ENCODE measurements at regions not wholly inside any gene's neighbourhood (a gene's known extent, or its start where the extent isn't known, plus 50 kb on each side); places are given as distances from the start of the nearest gene placed in this dataset.
A peak's percentile ranks its signal among the peaks of the same experiment; 100 is the strongest.

- Mint-ChIP-seq H3K36me3 (no peaks in the 10 kb centered on the region), H3K27me3 (peaks cover 5 to 14% (median 11%) of the 10 kb centered on the region in 3 donors), H3K9me3 (peaks cover 0 to 7% (median 4%) of the 10 kb centered on the region in 7 donors), H3K4me3 (no peak overlapping the region), H3K4me1 (no peaks in the 10 kb centered on the region), H3K27ac (no peak overlapping the region)
- DNase-seq (no peak), ATAC-seq (ENCODE audit: low read depth in 2 of 2) (no peak)
Observed at GRCh38 chr10:111996103-111996502, 187.5 kb downstream of the GPAM start.

DNA sequence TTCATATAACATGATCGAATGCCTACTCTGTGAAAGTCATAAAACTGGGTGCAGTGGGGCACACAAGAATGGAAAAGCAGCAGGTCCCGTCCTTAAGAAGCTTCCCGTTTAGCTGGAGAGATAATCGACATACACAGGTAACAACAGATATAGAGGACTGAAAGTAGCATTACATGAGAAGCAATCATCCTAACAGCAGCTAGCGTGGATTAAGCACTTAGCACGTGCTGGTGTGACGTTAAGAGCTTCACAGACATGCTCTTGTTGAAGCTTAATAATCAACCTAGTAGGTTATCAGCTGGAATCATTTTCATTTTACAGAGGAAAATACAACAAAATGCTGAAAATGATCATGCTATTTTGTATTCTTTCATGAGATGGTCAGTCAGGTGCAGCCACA lies 184.8 kb downstream of the GPAM start:
- Mint-ChIP-seq H3K9me3 (peaks cover 0 to 9% (median 4%) of the 10 kb centered on the region in 7 donors), H3K36me3 (no peaks in the 10 kb centered on the region), H3K27me3 (peaks cover 5 to 7% (median 6%) of the 10 kb centered on the region in 3 donors), H3K4me1 (no peaks in the 10 kb centered on the region), H3K27ac (no peak overlapping the region), H3K4me3 (no peak overlapping the region)
- no peak for DNase-seq
- ATAC-seq (ENCODE audit: low read depth in 2 of 2) = no peak

DNA sequence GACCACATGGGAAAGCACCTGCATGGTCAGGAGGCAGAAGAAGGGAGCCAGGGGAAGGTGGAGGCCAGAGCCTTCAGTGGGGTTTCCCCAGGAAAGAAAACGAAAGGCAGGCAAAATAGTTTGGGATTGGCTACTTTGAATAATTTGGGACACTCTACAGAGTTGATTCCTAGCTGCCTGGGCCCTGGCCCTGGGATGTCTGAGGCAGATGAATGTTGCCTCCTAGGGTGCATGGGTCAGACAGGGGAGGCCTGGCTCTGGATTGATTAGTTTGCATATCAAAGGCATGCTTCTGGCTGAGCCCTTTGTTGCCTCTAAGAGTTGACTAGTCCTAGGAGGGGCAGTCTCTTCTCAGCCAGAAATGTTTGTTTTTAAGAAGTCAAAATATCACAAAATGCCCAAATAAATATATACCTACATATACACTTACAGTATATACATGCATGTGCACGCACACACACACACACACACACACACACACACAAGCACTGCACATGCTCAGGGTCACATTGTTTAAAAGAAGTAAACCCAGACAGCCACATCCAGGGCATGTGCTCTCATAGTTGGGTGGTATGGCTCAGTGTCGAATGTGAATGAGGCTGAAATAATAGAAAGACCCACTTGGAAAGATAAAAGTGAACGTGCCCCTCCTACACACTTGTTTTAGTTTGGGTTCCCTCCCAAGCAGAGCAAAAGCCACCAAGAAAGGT lies 184.2 kb downstream of the GPAM start:
- no peak for ATAC-seq (ENCODE audit: low read depth in 2 of 2)
- no peak for DNase-seq
- no peaks in the 10 kb centered on the region for H3K36me3 Mint-ChIP-seq
- peaks cover 0 to 9% (median 4%) of the 10 kb centered on the region in 7 donors for H3K9me3 Mint-ChIP-seq
- H3K27ac Mint-ChIP-seq = no peak overlapping the region
- H3K4me3 Mint-ChIP-seq = no peak overlapping the region
- H3K27me3 Mint-ChIP-seq = peaks cover 5 to 7% (median 6%) of the 10 kb centered on the region in 3 donors
- no peaks in the 10 kb centered on the region for H3K4me1 Mint-ChIP-seq

- no peak overlapping the region for H3K4me3 Mint-ChIP-seq
- no peaks in the 10 kb centered on the region for H3K4me1 Mint-ChIP-seq
- peaks cover 0 to 9% (median 4%) of the 10 kb centered on the region in 7 donors for H3K9me3 Mint-ChIP-seq
- H3K36me3 Mint-ChIP-seq = no peaks in the 10 kb centered on the region
- no peak overlapping the region for H3K27ac Mint-ChIP-seq
- ATAC-seq (ENCODE audit: low read depth in 2 of 2) = no peak
- no peak for DNase-seq
- H3K27me3 Mint-ChIP-seq = peaks cover 5 to 7% (median 6%) of the 10 kb centered on the region in 3 donors
Observed at GRCh38 chr10:111999915-112000302, 183.7 kb downstream of the GPAM start.

DNA sequence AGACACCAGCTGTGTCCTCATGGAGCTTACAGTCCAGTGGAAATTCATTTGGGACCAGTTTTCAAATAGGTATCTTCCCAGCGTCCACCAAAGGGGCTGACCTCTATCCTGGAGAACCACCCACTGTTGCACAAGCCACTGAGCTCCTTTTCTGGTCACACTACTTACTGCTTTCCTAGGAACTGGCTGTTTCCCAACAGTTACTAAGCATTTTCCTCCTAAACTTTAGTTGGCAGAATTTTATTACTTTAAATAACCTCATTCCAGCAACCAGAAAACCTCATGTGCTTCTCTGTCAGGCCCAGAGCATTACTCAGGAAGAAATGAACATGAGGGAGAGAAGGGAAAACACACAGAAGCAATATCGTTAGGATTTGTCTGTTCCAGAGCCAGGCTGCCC lies 183.1 kb downstream of the GPAM start:
- ATAC-seq (ENCODE audit: low read depth in 2 of 2) (no peak), DNase-seq (no peak)
- no peak overlapping the region for H3K27ac Mint-ChIP-seq
- no peaks in the 10 kb centered on the region for H3K4me1 Mint-ChIP-seq
- no peaks in the 10 kb centered on the region for H3K36me3 Mint-ChIP-seq
- no peak overlapping the region for H3K4me3 Mint-ChIP-seq
- H3K27me3 Mint-ChIP-seq = peaks cover 5 to 7% (median 6%) of the 10 kb centered on the region in 3 donors
- H3K9me3 Mint-ChIP-seq = peaks cover 0 to 9% (median 4%) of the 10 kb centered on the region in 7 donors

GRCh38 chr10:112002206-112002605 lies 181.4 kb downstream of the GPAM start:
- Mint-ChIP-seq H3K9me3 (peaks cover 0 to 9% (median 0%) of the 10 kb centered on the region in 7 donors), H3K36me3 (no peaks in the 10 kb centered on the region), H3K4me1 (no peaks in the 10 kb centered on the region), H3K27me3 (peaks cover 0 to 7% (median under 1%) of the 10 kb centered on the region in 3 donors), H3K27ac (peak overlapping the region in 1 of 6 donors; percentile 12), H3K4me3 (no peak overlapping the region)
- ATAC-seq (ENCODE audit: low read depth in 2 of 2) (no peak), DNase-seq (no peak)

DNA sequence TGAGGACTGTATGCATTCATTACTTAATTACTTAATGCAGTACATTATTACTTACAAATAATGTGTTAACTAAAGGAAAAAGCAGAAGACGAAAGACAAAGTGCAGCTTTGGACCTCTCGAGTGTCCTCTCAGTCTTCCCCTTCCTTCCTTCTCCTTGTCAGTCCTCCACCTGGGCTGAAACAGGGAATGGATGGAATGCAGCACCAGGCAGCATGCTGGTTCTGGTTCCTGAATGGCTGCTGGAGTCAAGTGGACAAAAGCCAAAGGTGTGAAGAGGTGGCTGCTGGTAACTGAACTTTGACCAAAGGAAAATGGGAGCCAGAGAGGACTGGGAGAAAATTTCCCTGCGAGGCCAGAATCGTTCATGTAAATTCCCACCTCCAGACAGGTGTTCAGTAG lies 179.5 kb downstream of the GPAM start:
- DNase-seq = no peak
- no peak overlapping the region for H3K27ac Mint-ChIP-seq
- H3K9me3 Mint-ChIP-seq = peaks cover 0 to 9% (median 0%) of the 10 kb centered on the region in 7 donors
- no peak overlapping the region for H3K4me3 Mint-ChIP-seq
- H3K36me3 Mint-ChIP-seq = no peaks in the 10 kb centered on the region
- H3K27me3 Mint-ChIP-seq = no peaks in the 10 kb centered on the region
- no peak for ATAC-seq (ENCODE audit: low read depth in 2 of 2)
- H3K4me1 Mint-ChIP-seq = no peaks in the 10 kb centered on the region

GRCh38 chr10:112005044-112005443 lies 178.5 kb downstream of the GPAM start:
- ATAC-seq (ENCODE audit: low read depth in 2 of 2) (no peak), DNase-seq (no peak)
- no peak overlapping the region for H3K4me3 Mint-ChIP-seq
- no peaks in the 10 kb centered on the region for H3K4me1 Mint-ChIP-seq
- no peaks in the 10 kb centered on the region for H3K27me3 Mint-ChIP-seq
- H3K27ac Mint-ChIP-seq = no peak overlapping the region
- peaks cover 0 to 4% (median 0%) of the 10 kb centered on the region in 7 donors for H3K9me3 Mint-ChIP-seq
- H3K36me3 Mint-ChIP-seq = no peaks in the 10 kb centered on the region

DNA sequence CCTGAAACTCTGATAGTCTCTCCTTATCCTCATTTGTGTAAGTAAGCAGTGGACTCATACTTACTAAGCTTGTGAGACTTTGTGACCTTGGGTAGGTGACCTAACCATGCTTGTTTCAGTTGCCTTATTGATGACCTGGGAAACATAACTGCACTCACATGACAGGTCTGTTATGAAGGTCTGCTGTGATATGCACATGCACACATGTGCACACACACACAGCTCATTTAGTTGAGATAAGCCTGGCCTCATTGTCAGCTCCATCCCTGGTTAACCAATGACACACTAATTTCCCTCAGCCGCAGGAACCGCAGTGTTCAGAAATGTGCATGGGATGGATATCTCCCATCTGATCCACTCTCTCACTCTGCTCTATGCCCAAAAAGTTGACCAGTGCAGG lies 177.2 kb downstream of the GPAM start:
- DNase-seq = no peak
- Mint-ChIP-seq H3K36me3 (no peaks in the 10 kb centered on the region), H3K27ac (no peak overlapping the region), H3K4me1 (no peaks in the 10 kb centered on the region), H3K4me3 (no peak overlapping the region), H3K27me3 (no peaks in the 10 kb centered on the region), H3K9me3 (peaks cover 0 to under 1% (median 0%) of the 10 kb centered on the region in 7 donors)
- no peak for ATAC-seq (ENCODE audit: low read depth in 2 of 2)

- Mint-ChIP-seq H3K27me3 (no peaks in the 10 kb centered on the region), H3K4me3 (no peak overlapping the region)
Observed at GRCh38 chr10:112006831-112007230, 176.7 kb downstream of the GPAM start.

DNA sequence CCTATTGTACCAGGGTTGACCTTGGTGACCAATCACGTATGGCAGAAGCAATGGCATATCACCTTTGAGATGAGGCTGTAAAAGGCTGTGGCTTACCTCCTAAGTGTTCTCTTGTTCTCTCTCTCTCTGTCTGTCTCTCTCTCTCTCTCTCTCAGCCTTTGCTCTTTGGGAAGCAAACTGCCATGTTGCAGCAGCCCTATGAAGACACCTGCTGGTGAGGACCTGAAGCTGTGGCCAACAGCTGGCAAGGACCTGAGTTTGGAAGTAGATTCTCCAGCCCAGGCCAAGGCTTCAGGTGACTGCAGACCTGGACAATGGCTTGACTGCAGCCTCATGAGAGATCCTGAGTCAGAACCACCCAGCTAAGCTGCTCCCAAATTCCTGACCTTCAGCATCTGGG lies 161.4 kb downstream of the GPAM start:
- H3K27ac Mint-ChIP-seq = no peak overlapping the region
- no peak for ATAC-seq (ENCODE audit: low read depth in 2 of 2)
- peaks cover 0 to 5% (median 0%) of the 10 kb centered on the region in 3 donors for H3K27me3 Mint-ChIP-seq
- no peak for DNase-seq
- H3K4me3 Mint-ChIP-seq = no peak overlapping the region
- H3K36me3 Mint-ChIP-seq = no peaks in the 10 kb centered on the region
- H3K4me1 Mint-ChIP-seq = no peaks in the 10 kb centered on the region
- peaks cover 0 to 6% (median 0%) of the 10 kb centered on the region in 7 donors for H3K9me3 Mint-ChIP-seq

More at GRCh38 chr10:112006831-112007230, 176.7 kb downstream of the GPAM start:
- Mint-ChIP-seq H3K9me3 (no peaks in the 10 kb centered on the region), H3K36me3 (no peaks in the 10 kb centered on the region), H3K27ac (no peak overlapping the region), H3K4me1 (no peaks in the 10 kb centered on the region)
- DNase-seq (no peak), ATAC-seq (ENCODE audit: low read depth in 2 of 2) (no peak)

DNA sequence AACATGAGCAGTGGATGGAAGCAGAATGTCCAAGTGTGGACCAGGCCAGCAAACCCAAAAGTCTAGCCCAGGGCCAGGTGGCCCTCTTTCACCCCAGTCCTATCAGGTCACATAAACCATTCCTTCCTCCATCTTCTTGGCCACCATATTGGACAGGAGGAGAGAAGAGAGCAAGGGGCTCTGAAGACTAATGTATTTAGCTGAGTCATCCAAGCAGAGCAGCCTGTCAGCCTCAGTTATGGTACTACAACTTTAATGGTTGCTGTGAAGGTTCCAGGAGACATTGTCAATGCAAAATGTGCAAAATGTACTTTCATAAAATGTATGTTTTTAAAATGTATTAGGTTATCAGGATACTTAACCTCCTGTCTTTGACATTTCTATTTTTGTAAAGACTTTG lies 159.5 kb downstream of the GPAM start:
- ATAC-seq (ENCODE audit: low read depth in 2 of 2) (no peak), DNase-seq (no peak)
- H3K4me1 Mint-ChIP-seq = no peaks in the 10 kb centered on the region
- H3K36me3 Mint-ChIP-seq = no peaks in the 10 kb centered on the region
- H3K9me3 Mint-ChIP-seq = peaks cover under 1 to 10% (median 4%) of the 10 kb centered on the region in 7 donors
- H3K4me3 Mint-ChIP-seq = no peak overlapping the region
- no peak overlapping the region for H3K27ac Mint-ChIP-seq
- H3K27me3 Mint-ChIP-seq = peaks cover 0 to 5% (median 2%) of the 10 kb centered on the region in 3 donors

DNA sequence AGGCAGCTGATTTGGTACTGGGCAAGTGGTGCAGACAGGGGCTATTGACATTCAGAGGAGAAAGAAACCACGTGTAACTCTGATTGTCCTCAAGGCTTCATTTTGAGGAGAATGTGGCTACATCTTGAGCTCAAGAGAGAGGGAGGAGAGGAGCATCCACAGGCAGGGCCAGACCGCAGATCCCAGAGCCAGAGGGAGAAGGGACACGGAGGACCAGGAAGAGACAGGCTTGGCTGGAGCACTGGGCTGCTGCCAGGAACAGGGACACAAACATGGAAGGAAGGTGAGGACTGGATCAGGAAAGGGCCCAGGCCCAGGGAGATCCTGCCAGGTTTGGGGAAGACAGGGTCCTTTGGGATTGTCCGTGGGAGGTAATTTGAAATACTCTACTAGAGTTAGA lies 158.3 kb downstream of the GPAM start:
- Mint-ChIP-seq H3K36me3 (no peaks in the 10 kb centered on the region), H3K27me3 (peaks cover 0 to 5% (median 5%) of the 10 kb centered on the region in 3 donors), H3K9me3 (peaks cover 5 to 20% (median 8%) of the 10 kb centered on the region in 7 donors), H3K27ac (no peak overlapping the region), H3K4me1 (no peaks in the 10 kb centered on the region), H3K4me3 (no peak overlapping the region)
- no peak for DNase-seq
- ATAC-seq (ENCODE audit: low read depth in 2 of 2) = no peak

DNA sequence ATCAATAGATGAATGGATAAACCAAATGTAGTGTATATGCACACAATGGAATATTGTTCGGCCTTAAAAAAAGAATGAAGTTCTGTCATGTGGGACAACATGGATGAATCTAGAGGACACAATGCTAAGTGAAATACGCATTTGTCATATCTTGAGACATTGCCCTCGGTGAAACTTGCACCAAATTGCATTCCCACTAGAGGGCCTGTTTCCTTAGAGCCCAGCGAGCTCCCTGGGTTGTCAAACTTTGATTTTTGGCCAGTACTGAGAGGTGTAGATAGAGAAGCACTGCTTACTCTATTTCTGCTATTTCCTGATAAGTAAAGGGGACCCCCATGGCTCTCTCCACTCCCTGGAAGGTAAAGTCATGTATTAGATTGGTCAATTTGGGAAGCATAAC lies 157.1 kb downstream of the GPAM start:
- H3K4me3 Mint-ChIP-seq = no peak overlapping the region
- no peaks in the 10 kb centered on the region for H3K4me1 Mint-ChIP-seq
- ATAC-seq (ENCODE audit: low read depth in 2 of 2) (no peak), DNase-seq (no peak)
- no peaks in the 10 kb centered on the region for H3K36me3 Mint-ChIP-seq
- peaks cover 0 to 5% (median 5%) of the 10 kb centered on the region in 3 donors for H3K27me3 Mint-ChIP-seq
- peaks cover 7 to 28% (median 10%) of the 10 kb centered on the region in 7 donors for H3K9me3 Mint-ChIP-seq
- no peak overlapping the region for H3K27ac Mint-ChIP-seq
